GM12892 (cell line): ENCODE measurements at regions not wholly inside any gene's neighbourhood (a gene's known extent, or its start where the extent isn't known, plus 50 kb on each side); places are given as distances from the start of the nearest gene placed in this dataset.

Source experiments
- POLR2A ChIP-seq: IDR thresholded peaks from 2 replicates; pipeline ENCODE4 v1.6.1; 2011; ENCODE audit warnings: low read depth, low read length, control low read depth
- POLR2AphosphoS5 ChIP-seq: IDR thresholded peaks from 2 replicates; pipeline ENCODE4 v1.6.1; 2011; ENCODE audit warnings: low read depth, low read length, control low read depth
- TAF1 ChIP-seq: IDR thresholded peaks from 2 replicates; pipeline ENCODE4 v1.6.1; 2011; ENCODE audit warnings: low read depth, mild to moderate bottlenecking, control low read depth, low read length, borderline replicate concordance

DNA sequence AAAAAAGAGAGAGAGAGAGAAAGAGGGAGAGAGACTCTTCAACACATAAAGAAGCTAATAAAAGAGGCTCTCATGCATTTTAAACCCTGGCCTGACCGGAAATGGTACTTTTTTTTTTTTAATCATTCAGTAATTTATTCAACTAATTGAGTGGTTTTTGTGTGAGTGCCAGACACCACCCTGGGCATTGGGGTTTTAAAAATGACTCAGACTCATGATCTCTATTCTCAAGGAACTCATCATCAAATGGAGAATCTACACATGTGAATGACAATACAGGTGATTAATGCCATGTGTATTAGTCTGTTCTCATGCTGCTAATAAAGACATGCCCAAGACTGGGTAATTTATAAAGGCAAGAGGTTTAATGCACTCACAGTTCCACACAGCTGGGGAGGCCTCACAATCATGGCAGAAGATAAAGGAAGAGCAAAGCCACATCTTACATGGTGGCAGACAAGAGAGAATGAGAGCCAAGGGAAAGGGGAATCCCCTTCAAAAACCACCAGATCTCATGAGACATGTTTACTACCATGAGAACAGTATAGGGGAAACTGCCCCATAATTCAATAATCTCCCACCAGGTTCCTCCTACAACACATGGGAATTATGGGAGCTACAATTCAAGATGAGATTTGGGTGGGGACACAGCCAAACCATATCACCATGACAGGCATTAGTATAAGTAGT is 158.5 kb upstream of the AUTS2 start:
- TF ChIP-seq POLR2AphosphoS5 (no peak), TAF1 (no peak), POLR2A (no peak)
